ENCODE measurements at regions not wholly inside any gene's neighbourhood (a gene's known extent, or its start where the extent isn't known, plus 50 kb on each side); places are given as distances from the start of the nearest gene placed in this dataset.
A peak's percentile ranks its signal among the peaks of the same experiment; 100 is the strongest.

DNA sequence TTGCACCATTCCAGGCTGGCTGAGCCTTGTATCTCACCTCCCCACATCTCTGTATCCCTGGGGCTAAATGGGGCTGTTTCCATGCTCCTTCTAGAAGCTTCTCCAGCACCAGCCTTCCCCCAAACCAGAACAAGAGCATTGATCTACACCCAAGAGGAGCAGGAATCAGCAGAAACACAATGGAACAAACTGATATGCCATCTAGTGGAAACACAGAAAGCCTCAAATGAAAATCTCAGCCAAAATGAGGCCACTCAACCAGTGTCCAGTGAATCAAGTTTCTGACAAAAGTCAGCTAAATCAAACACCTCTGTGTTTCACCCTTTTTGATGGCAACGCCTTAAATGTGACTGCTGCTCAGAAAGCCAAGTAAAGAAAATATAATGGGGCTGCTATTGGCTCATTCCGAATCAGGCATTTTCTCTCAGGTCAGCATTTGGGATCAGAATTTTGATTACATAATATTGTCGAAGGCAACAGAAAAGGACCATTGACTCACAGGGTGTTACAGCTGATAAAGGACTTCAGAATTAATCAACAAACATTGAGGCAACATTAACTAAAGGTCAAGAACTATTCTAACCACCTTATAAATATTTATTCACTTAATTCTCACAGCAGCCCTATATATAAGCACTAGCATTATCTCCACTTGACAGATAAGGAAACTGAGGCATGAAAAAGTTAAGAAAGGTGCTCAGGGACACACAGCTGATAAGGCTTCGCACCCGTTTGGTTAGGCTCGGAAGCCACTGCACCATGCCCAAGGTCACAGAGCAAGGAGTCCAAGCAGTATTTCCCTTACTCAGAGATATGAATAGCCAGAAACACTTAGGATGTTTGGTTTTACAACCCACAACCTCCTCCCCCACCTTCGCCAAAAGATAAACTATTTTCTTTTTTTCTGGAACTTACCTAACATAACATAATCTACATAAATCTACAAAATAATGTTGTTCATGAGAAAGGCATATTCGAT lies 85.8 kb upstream of the KCNJ15 start:
- Histone ChIP-seq H3K27me3 (ENCODE audit: control insufficient read depth, insufficient read depth, low read length, poor library complexity, severe bottlenecking) (no peaks in the 10 kb centered on the region), H3K4me3 (ENCODE audit: insufficient read depth, low read depth, low read length) (no peak overlapping the region), H3K9me3 (ENCODE audit: control insufficient read depth, low read length) (no peaks in the 10 kb centered on the region), H3K36me3 (ENCODE audit: control insufficient read depth, insufficient read depth, low read length) (no peaks in the 10 kb centered on the region), H3K27ac (ENCODE audit: insufficient read depth, low read depth, low read length, poor library complexity, severe bottlenecking) (peak overlapping the region; percentile 3), H3K4me1 (ENCODE audit: control insufficient read depth, insufficient read depth, low read length) (peaks cover 10% of the 10 kb centered on the region)
- WGBS, 2 experiments, result 84% methylated on average over 8 of the region's 8 CpGs

DNA sequence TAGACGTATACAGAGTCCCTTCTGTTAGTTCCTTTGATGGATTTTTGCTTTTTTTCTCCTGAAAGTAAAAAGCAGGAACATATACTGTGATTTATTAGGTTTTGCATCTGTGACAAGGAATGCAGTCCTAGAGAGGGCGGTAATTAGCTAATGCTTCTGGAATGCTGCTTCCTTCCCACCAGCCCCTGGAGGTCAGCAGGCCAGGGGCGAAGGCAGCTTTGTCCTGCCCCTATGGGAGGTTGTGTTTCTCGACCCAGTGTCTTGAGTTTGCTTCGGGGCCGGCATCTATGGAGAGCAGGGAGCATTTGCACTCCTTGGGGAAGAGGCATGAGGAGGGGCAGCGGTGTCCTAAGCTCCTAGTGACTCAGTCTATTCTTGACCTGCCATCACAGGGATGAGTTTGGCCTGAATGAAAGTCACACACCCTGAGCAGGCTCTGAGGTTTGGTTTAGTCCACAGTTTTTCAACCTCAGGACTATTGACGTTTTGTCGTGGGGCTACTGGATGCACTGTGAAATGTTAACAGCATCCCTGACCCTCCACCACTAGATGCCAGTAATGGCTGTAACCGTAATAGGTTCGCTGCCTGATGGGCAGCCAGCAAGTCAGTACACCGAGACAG lies 85.0 kb upstream of the KCNJ15 start:
- no peaks in the 10 kb centered on the region for H3K9me3 ChIP-seq (ENCODE audit: control insufficient read depth, low read length)
- no peaks in the 10 kb centered on the region for H3K27me3 ChIP-seq (ENCODE audit: control insufficient read depth, insufficient read depth, low read length, poor library complexity, severe bottlenecking)
- peaks cover 10% of the 10 kb centered on the region for H3K4me1 ChIP-seq (ENCODE audit: control insufficient read depth, insufficient read depth, low read length)
- WGBS, 2 experiments, result 33 to 37% methylated on average over 12 of the region's 12 CpGs
- H3K36me3 ChIP-seq (ENCODE audit: control insufficient read depth, insufficient read depth, low read length), result no peaks in the 10 kb centered on the region
- no peak overlapping the region for H3K4me3 ChIP-seq (ENCODE audit: insufficient read depth, low read depth, low read length)
- peak overlapping the region; percentile 84 for H3K27ac ChIP-seq (ENCODE audit: insufficient read depth, low read depth, low read length, poor library complexity, severe bottlenecking)

DNA sequence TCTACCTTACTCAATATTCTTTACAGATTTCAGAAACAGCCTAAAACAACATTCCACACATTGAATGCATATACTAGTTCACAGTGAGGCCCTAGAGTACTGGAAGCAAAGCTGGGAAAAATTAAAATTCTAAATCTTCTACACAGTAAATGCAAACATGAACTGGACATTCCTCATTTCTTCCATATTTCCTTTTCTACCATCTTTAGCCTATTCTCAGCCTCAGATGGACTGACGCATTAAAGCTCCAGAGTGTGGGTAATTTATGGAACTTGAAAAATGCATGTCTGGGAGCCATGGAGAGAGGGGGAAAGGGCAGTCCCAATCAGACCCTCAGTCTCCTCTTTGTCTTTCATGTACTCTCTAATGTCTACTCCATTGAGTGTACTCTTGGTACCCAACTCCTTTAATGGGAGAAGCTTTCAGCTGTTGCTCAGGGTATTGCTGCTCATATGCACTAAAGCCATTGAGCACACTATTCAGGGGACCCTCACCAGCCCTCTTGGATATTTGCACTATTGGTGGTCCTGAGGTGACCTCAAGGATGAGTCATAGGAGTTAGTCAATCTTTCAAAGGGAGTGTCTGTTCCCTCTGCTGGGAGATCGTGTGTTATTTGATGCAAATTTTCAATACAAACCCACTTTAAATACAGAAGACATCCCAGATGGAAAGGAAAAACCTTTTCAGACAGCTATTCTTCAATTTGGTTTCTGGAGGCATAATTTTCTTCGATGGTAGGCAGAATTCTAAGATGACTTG lies 83.3 kb upstream of the KCNJ15 start:
- Histone ChIP-seq H3K4me3 (ENCODE audit: insufficient read depth, low read depth, low read length) (no peak overlapping the region), H3K36me3 (ENCODE audit: control insufficient read depth, insufficient read depth, low read length) (no peaks in the 10 kb centered on the region), H3K4me1 (ENCODE audit: control insufficient read depth, insufficient read depth, low read length) (peaks cover 10% of the 10 kb centered on the region), H3K9me3 (ENCODE audit: control insufficient read depth, low read length) (no peaks in the 10 kb centered on the region), H3K27me3 (ENCODE audit: control insufficient read depth, insufficient read depth, low read length, poor library complexity, severe bottlenecking) (no peaks in the 10 kb centered on the region), H3K27ac (ENCODE audit: insufficient read depth, low read depth, low read length, poor library complexity, severe bottlenecking) (no peak overlapping the region)
- WGBS, 2 experiments, result 97 to 98% methylated on average over 2 to 3 of the region's 3 CpGs

DNA sequence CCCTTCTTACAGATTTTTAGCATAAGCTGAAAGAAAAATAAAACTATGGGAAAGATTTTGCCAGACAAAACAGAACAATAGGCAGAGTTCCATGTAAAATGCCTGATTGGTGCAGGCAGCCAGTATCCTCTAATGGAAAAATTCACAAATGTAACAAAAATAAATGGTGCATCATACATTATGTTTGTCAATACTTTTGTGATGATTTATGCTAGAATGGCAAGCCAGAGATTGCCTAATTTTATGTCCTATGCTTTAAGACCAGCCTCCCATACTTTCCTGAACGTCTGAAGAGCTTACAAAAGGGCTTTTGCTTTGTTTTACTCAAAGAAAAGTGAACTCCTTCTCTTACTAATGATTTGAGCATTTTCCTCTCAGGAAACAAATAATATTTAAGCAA lies 81.5 kb upstream of the KCNJ15 start:
- WGBS, 2 experiments, result 56 to 61% methylated on average over 1 of the region's 1 CpG
- no peak overlapping the region for H3K4me3 ChIP-seq (ENCODE audit: insufficient read depth, low read depth, low read length)
- H3K9me3 ChIP-seq (ENCODE audit: control insufficient read depth, low read length), result no peaks in the 10 kb centered on the region
- H3K4me1 ChIP-seq (ENCODE audit: control insufficient read depth, insufficient read depth, low read length), result peaks cover 10% of the 10 kb centered on the region
- no peak overlapping the region for H3K27ac ChIP-seq (ENCODE audit: insufficient read depth, low read depth, low read length, poor library complexity, severe bottlenecking)
- no peaks in the 10 kb centered on the region for H3K27me3 ChIP-seq (ENCODE audit: control insufficient read depth, insufficient read depth, low read length, poor library complexity, severe bottlenecking)
- H3K36me3 ChIP-seq (ENCODE audit: control insufficient read depth, insufficient read depth, low read length), result no peaks in the 10 kb centered on the region

DNA sequence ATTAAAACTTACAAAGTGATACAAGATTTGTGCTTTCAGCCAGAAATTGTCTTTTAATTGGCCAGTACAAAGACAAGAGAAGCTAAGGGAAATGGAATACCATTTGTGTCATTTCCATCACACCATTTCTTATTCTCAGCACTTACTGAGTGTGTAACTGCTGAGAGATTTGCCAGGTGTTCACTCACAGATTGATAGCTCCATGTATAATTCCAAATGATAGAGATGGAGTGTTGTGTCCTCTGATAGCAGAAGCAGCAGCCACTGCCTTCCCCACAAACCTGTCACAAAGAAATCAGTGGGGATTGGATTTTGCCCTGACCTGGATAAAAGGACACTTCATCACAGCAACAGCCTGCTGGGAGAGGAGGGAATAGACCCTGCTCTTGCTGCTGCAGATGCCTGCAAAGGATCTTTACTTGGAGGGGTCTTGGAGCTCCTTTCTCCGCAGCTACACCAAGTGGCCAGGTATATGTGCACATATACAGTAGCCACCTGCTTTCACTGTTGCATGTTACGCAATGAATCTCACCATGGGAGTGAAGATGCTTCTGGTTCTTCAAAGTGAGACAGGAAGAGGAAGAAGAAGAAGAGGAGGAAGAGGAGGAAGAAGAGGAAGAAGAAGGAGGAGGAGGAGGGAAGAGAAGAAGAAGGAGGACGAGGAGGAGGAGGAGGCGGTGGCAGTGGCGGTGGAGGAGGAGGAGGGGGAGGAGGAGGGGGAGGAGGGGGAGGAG lies 78.7 kb upstream of the KCNJ15 start:
- no peaks in the 10 kb centered on the region for H3K27me3 ChIP-seq (ENCODE audit: control insufficient read depth, insufficient read depth, low read length, poor library complexity, severe bottlenecking)
- no peak overlapping the region for H3K4me3 ChIP-seq (ENCODE audit: insufficient read depth, low read depth, low read length)
- no peak overlapping the region for H3K27ac ChIP-seq (ENCODE audit: insufficient read depth, low read depth, low read length, poor library complexity, severe bottlenecking)
- H3K36me3 ChIP-seq (ENCODE audit: control insufficient read depth, insufficient read depth, low read length), result no peaks in the 10 kb centered on the region
- no peaks in the 10 kb centered on the region for H3K4me1 ChIP-seq (ENCODE audit: control insufficient read depth, insufficient read depth, low read length)
- WGBS, 2 experiments, result 87 to 91% methylated on average over 5 of the region's 5 CpGs
- H3K9me3 ChIP-seq (ENCODE audit: control insufficient read depth, low read length), result no peaks in the 10 kb centered on the region

DNA sequence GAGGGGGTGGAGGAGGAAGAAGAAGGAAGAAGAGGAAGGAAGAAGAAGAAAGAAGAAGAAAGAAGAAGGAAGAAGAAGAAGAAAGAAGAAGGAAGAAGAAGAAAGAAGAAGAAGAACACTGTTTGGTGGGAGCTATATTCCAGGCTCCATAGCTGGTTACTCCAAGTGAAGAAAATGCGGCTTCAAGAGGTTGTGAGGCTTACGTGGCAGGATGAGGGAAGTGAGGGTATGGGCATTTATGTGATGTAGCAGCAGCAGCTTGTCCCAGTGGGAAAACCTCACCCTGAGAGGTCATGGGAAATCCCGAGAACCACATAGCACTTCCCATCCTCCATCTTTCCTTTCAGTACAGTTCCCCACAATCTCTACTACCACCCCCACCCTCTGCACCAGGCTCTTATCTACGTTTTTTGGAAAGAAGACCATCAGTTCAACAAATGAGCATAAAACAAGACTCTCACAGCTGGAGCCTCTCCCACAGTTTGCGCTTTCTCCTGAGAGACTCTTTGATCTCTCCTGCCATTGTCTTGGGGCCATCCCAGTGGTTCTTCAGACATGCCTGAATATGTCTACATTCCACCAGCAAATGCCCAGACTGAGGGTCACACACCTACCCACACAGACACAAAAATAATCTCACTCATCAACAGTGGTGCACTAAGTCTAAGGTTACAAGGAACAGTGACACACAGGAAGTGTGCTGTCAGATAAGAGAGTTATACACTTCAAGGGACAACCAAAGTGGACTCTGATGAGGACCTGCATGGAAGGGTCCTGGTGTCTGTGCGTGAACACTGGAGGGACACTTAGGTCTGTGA lies 77.9 kb upstream of the KCNJ15 start:
- Histone ChIP-seq H3K4me3 (ENCODE audit: insufficient read depth, low read depth, low read length) (no peak overlapping the region), H3K27me3 (ENCODE audit: control insufficient read depth, insufficient read depth, low read length, poor library complexity, severe bottlenecking) (no peaks in the 10 kb centered on the region), H3K4me1 (ENCODE audit: control insufficient read depth, insufficient read depth, low read length) (no peaks in the 10 kb centered on the region), H3K36me3 (ENCODE audit: control insufficient read depth, insufficient read depth, low read length) (no peaks in the 10 kb centered on the region), H3K27ac (ENCODE audit: insufficient read depth, low read depth, low read length, poor library complexity, severe bottlenecking) (no peak overlapping the region), H3K9me3 (ENCODE audit: control insufficient read depth, low read length) (no peaks in the 10 kb centered on the region)
- 85 to 87% methylated on average over 6 of the region's 6 CpGs for WGBS, 2 experiments

DNA sequence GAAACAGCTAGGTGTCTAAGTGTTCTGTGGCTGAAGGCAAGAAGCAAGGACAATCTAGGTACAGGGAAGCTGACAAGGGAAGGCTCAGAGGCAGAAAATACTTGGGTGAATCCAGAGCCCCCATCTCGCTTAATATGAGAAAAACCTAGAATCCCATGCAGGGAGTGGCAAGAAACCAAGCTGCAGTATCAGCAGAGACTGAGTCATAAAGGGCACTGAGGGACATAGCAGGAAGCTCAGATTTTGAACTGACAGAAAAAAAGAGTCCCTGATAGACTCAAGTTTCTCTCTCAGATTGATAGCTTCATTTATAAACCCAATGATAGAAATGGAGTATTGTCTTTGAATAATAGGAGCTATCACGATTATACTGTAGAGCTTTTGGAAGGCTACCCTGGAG lies 77.3 kb upstream of the KCNJ15 start:
- Histone ChIP-seq H3K36me3 (ENCODE audit: control insufficient read depth, insufficient read depth, low read length) (no peaks in the 10 kb centered on the region), H3K9me3 (ENCODE audit: control insufficient read depth, low read length) (no peaks in the 10 kb centered on the region), H3K27me3 (ENCODE audit: control insufficient read depth, insufficient read depth, low read length, poor library complexity, severe bottlenecking) (no peaks in the 10 kb centered on the region), H3K4me1 (ENCODE audit: control insufficient read depth, insufficient read depth, low read length) (no peaks in the 10 kb centered on the region), H3K27ac (ENCODE audit: insufficient read depth, low read depth, low read length, poor library complexity, severe bottlenecking) (no peak overlapping the region), H3K4me3 (ENCODE audit: insufficient read depth, low read depth, low read length) (no peak overlapping the region)
- WGBS, 2 experiments, result 92 to 94% methylated on average over 2 of the region's 2 CpGs

DNA sequence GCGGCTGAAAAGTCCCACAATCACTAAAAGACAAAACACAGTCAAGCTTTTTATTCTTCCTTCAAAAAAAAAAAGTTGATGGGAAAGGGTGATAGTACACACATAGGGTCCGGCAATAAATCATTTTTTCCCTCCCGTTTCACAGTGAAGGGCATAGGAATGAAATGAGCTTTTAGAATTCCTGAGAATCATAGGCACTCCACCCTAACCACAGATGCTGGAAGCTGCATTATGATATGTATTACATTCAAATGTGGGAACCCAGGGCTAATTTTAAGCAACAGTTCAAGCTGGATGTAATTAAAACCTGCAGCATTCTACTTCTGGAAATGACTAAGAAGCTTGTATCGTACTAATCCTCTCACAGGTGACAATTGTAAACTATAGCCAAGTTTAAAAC lies 75.7 kb upstream of the KCNJ15 start:
- Histone ChIP-seq H3K4me1 (ENCODE audit: control insufficient read depth, insufficient read depth, low read length) (no peaks in the 10 kb centered on the region), H3K4me3 (ENCODE audit: insufficient read depth, low read depth, low read length) (no peak overlapping the region), H3K9me3 (ENCODE audit: control insufficient read depth, low read length) (no peaks in the 10 kb centered on the region), H3K36me3 (ENCODE audit: control insufficient read depth, insufficient read depth, low read length) (no peaks in the 10 kb centered on the region), H3K27me3 (ENCODE audit: control insufficient read depth, insufficient read depth, low read length, poor library complexity, severe bottlenecking) (no peaks in the 10 kb centered on the region), H3K27ac (ENCODE audit: insufficient read depth, low read depth, low read length, poor library complexity, severe bottlenecking) (no peak overlapping the region)
- WGBS, 2 experiments, result 100% methylated on average over 4 of the region's 4 CpGs; no CpG with 5 or more reads in 1 of the 2 experiments

DNA sequence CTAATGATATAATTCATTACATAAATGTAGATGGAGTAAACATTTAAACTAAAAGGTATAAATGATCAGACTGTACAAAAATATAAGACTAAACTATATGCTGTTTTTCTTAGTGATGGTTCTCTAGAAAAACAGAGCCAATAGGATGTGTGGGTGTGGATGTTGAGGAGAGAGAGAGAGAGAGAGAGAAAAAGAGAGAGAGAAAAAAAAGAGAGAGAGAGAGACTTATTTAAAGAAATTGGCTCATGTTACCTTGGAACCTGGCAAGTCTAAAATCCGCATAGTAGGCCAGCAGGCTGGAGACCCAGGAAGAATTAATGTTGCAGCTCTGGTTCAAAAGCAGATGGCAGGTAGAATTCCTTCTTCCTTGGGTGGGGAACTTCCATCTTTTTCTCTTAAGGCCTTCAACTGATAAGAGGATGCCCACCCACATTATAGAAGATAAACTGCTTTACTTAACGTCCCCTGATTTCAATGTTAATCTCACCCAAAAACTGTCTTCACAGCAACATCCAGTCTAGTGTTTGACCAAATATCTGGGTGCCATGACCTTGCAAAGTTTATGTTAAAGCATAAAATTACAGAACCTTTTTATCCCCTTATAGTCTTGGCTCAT lies 74.3 kb upstream of the KCNJ15 start:
- H3K36me3 ChIP-seq (ENCODE audit: control insufficient read depth, insufficient read depth, low read length), result no peaks in the 10 kb centered on the region
- H3K4me3 ChIP-seq (ENCODE audit: insufficient read depth, low read depth, low read length), result no peak overlapping the region
- H3K4me1 ChIP-seq (ENCODE audit: control insufficient read depth, insufficient read depth, low read length), result no peaks in the 10 kb centered on the region
- no peaks in the 10 kb centered on the region for H3K9me3 ChIP-seq (ENCODE audit: control insufficient read depth, low read length)
- WGBS, 2 experiments, result 90% methylated on average over 2 of the region's 2 CpGs
- no peaks in the 10 kb centered on the region for H3K27me3 ChIP-seq (ENCODE audit: control insufficient read depth, insufficient read depth, low read length, poor library complexity, severe bottlenecking)
- no peak overlapping the region for H3K27ac ChIP-seq (ENCODE audit: insufficient read depth, low read depth, low read length, poor library complexity, severe bottlenecking)

Measured in ectodermal cell (in vitro differentiated cells).